Renal cortex interstitium (tissue), 11 donors: ENCODE measurements at regions not wholly inside any gene's neighbourhood (a gene's known extent, or its start where the extent isn't known, plus 50 kb on each side); places are given as distances from the start of the nearest gene placed in this dataset.
"Not testable (repeated sequence)": the region's sequence is repeated elsewhere in the genome, so short reads cannot be mapped to it uniquely, and the experiment has no call there.

Source experiments
- DNase-seq, 11 donors: peaks; one replicate each; pipeline ENCODE4 v3.0.0-alpha.2; 2013; ENCODE audit warnings: low read depth in 9 of 11, low spot score in 4 of 11; ENCODE audit errors: extremely low read depth in 1 of 11

DNA sequence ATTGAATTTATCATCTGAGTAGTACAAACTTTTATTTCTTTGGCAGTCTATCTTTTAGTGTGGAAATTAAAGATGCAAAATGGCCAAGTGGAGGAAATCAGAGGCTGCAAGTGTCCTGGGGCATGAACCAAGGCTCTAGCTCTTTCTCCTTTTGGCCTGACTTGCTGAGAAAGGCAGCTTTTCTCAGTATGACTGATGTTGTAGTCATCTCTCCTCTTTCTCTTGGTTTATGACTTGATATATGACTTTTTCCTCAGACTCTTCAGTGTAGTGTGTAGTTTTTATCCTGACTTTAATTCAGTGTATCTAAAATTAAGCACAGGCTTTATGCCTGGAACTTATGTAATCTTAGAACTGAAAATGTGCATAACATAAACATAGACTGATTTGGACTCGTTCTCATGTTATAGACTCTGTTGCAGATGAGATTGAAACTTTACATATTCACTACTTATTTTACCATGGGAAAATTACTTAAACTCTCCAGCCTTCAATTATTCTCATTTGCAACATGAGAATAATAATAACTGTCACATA lies 65.7 kb downstream of the SLITRK5 start:
- DNase-seq, result no peak

GRCh38 chr13:87754097-87754496 lies 82.9 kb downstream of the SLITRK5 start:
- no peak for DNase-seq

DNA sequence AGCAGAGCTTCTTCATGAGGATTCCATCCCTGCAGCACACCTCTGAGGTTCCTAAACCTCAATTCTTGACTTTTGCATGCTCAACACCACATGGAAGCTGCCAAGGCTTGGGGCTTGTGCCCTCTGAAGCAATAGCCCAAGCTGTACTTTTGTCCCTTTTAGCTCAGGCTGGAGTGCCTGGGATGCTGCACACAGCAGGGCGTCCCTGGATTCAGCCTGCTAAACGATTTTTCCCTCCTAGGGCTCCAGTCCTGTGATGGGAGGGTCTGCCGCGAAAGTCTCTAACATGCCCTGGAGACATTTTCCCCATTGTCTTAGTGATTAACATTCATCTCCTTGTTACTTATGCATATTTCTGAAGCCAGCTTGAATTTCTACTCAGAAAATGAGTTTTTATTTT lies 98.3 kb downstream of the SLITRK5 start:
- no peak for DNase-seq

GRCh38 chr13:87777387-87777786 lies 106.2 kb downstream of the SLITRK5 start:
- DNase-seq, result no peak

DNA sequence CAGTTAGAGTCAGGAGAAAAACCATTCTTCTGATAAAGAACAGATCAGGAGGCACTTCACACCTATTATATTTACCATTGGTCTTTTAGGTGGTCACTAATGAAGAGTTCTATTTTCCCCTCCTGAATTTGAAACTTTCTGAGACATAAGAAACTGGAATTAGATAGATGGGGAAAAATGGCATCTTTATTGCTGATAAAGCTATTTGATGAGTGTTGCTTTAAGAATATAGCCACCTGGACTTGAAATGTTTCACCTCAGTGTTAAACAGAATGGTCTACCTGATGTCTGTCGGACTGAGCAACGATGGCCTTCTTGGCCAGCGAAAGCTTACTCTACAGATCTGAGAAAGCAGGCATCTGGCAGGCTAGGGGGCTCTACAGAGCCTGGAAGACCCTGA lies 107.0 kb downstream of the SLITRK5 start:
- DNase-seq, result no peak

GRCh38 chr13:87779426-87779825 lies 108.3 kb downstream of the SLITRK5 start:
- no peak for DNase-seq

DNA sequence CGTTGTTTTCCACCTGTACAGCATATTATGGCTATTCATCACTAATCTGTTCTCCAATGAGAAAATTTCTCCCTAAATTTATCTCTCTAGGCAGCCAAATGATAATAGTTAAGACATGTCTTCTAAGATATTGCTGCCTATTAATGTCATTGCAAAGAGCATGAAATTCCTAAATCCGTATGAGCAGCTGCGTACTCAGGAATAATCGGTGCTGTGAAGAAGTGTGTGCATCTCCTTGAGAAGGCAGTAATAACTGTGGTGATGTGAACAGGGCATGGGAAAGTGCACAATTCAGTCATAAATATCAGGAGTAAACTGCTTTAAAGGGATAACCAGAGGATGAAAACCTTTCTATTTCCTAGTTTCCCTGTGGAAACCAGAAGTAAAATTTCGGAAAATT lies 112.2 kb downstream of the SLITRK5 start:
- no peak for DNase-seq

- DNase-seq, result no peak
Measured at GRCh38 chr13:87788363-87788762, 117.2 kb downstream of the SLITRK5 start.

DNA sequence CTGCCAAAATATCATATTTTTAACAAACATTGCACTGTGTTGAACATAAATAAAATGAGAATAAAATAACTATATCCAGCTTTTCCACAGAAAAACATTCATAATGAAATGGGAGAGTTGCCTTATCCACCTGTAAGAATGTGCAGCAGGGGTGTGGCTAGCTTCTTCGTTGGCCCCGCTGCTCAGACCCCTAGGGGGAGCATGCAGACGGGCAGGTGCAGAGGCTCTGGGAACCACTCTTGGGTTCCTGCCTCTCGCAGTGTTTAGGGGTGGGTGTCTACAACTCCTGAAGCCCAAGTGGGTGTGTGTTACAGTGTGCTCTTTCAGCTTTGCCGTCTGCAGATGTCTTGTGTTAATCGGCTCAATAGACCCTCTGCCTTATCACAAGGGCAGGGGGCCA lies 121.7 kb downstream of the SLITRK5 start:
- no peak for DNase-seq

DNA sequence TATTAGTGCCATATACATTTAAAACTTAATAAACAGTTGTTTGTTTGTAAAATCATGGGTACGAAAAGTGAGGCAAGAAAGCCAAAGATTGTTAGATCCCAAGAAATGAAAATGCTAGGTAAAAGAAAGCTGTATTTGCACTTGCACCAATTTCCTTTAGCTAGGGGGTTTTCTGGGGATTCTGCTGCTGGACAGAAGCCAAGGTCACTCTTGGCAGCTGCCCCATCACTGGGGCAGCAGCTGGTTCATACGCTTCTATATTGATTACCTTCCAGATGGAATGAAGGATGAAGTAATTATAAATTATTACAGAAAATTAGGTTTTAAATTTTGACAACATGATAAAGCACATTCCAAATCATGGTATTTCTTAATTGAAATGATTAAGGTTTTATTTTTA lies 127.4 kb downstream of the SLITRK5 start:
- DNase-seq, result no peak

DNA sequence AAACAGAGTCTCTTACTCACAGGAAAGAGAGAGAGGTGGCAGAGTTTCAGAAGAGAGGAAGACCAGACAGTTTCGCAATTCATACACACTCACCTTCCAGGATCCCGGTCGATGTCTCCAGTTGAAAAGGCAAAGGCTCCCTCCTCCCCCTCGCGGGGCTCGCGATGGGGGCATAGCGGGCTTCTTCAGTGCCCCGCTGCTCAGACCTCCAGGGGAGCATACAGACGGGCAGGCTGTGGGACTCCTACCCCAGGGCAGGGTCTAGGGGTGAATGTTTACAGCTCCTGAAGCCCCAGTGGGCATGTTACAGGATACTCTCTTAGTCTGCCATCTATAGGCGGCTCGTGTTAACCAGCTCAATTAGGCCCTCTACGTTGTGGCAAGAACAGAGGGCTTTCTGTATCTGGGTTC lies 139.2 kb downstream of the SLITRK5 start:
- no peak for DNase-seq

GRCh38 chr13:87810920-87811344 lies 139.8 kb downstream of the SLITRK5 start:
- DNase-seq, result no peak

- DNase-seq, result no peak
Measured at GRCh38 chr13:87814403-87814802, 143.2 kb downstream of the SLITRK5 start.

GRCh38 chr13:87820241-87820640 lies 149.1 kb downstream of the SLITRK5 start:
- no peak for DNase-seq

DNA sequence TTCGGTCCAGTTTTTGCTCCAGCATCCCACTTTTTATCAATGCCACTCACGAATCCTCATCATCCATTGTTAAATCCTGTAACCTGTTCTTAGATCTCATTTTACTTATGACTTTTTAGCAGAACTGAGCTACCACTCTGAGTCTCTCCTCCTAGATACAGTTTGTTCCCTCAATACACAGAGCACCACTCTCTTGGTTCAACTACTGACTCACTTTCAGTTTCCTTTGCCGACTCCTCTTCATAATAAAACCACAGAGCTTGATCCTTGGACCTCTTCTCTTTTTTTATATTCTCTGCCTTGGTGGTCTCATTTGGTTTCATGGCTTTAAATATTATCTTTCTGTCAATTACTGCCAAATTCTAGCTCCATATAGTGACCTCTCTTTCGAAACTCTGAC lies 150.3 kb downstream of the SLITRK5 start:
- DNase-seq, result no peak

- not testable (repeated sequence) for DNase-seq
Measured at GRCh38 chr13:87826301-87826700, 155.1 kb downstream of the SLITRK5 start.

GRCh38 chr13:87827479-87827878 lies 156.3 kb downstream of the SLITRK5 start:
- no peak for DNase-seq

DNA sequence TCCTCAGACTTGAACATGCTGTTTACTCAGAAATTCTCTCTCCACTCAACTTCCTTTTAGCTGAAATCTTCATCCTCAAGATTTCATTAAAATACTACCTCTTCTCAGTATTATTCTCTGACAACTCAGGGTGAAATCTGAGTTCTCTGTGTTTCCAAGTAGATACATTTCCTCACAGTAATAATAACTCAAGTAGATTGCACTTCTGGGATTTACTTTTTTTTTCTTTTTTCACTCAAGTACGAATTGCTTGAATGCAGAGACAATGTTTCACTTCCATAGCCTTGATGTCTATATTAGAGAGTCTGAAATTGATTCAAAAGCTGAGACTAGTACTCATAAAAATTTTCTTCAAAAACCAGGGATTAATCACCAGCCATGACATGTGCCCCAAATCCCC lies 166.4 kb downstream of the SLITRK5 start:
- no peak for DNase-seq

DNA sequence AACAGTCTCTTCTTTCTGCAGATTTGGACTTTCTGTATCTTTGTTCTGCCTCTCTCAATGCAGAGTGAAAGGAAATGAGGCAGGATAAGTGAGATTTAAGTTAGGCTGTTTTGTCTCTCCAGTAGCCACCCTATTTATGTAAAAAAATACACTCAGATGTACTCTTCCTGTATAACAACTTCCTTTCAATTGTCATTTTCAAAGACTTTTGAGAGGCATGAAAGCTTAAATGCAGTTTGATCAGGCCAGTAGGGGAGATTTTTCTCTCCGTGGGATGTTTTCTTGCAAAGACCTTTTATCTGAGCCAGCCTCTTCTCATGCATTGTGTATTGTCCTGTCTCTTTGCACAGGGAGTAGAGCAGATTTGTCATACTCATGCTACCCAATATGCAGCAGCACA lies 166.8 kb downstream of the SLITRK5 start:
- DNase-seq, result no peak

DNA sequence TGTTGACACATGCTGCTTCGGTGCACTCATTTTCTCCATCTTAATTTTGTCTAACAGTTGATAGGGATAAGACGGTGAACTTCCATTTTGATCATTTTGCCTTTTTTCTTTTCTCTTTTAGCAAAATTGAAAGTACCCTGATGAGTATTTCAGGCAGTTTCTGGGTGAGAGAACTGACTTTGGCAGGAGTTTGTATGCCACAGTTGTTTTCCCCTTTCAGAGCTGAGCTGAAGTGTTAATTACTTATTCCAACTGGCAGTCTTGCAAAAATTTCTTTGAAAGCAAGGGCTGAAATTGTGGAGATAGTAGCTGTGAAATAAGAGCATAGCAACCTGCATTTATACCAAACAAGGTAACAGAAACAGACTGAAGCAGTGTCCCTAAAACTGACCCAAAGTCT lies 180.2 kb downstream of the SLITRK5 start:
- no peak for DNase-seq

- no peak for DNase-seq
Measured at GRCh38 chr13:87855553-87855952, 184.4 kb downstream of the SLITRK5 start.

DNA sequence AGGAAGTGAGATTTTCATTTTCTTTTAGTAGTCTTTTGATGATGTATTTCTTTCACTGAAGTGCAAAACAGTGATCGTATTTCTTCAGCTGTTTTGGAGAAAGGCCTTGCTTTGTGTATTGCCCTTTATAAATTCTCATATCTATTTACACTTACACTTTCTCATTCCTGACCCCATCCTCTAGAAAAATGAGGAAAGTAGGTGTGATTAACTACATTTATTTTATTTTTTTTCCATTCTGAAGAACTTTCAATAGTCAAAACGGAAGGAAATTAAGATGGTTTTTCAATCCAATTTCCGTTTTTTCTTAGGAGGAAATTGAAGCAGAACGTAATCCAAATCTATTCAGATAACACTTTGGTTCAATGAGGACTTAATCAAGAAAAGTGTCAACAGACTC lies 188.1 kb downstream of the SLITRK5 start:
- no peak for DNase-seq
